ENCODE measurements at regions not wholly inside any gene's neighbourhood (a gene's known extent, or its start where the extent isn't known, plus 50 kb on each side); places are given as distances from the start of the nearest gene placed in this dataset.

- no peaks in the 10 kb centered on the region for H3K36me3 ChIP-seq (ENCODE audit: control insufficient read depth, insufficient read depth, low read length)
- H3K9ac ChIP-seq (ENCODE audit: low read depth, low read length), result no peak overlapping the region
- H3K23ac ChIP-seq (ENCODE audit: low read depth, low read length), result no peak overlapping the region
- H3K9me1 ChIP-seq (ENCODE audit: insufficient read depth, low read length), result no peaks in the 10 kb centered on the region
- H2AK9ac ChIP-seq (replicated peaks; ENCODE audit: low read depth, low read length, poor library complexity), result no peak overlapping the region
- H2BK5ac ChIP-seq (ENCODE audit: low read depth, low read length, poor library complexity, severe bottlenecking), result no peak overlapping the region
- no peak for TF ChIP-seq RFX5 (IDR thresholded peaks at IDR 0.05; ENCODE audit: low read depth, low read length)
- no peak for TF ChIP-seq RCOR1 (IDR thresholded peaks at IDR 0.05; ENCODE audit: insufficient replicate concordance, low read length)
- TF ChIP-seq BHLHE40 (IDR thresholded peaks at IDR 0.05; ENCODE audit: low read depth, low read length), result no peak
- no peak for TF ChIP-seq POLR2A (IDR thresholded peaks at IDR 0.05; ENCODE audit: low read depth, low read length)
- TF ChIP-seq CHD1 (IDR thresholded peaks at IDR 0.05; ENCODE audit: low read depth, low read length), result no peak
- no peak for TF ChIP-seq RAD21 (IDR thresholded peaks at IDR 0.05; ENCODE audit: low read length)
- no peak for TF ChIP-seq CEBPB (IDR thresholded peaks at IDR 0.05; ENCODE audit: low read depth, low read length)
- H3K79me1 ChIP-seq (ENCODE audit: low read depth in 1 of 2, low read length in 2 of 2), result no peaks in the 10 kb centered on the region
- H3K4me3 ChIP-seq (ENCODE audit: insufficient read depth, low read depth, low read length), result no peak overlapping the region
- no peak overlapping the region for H2BK15ac ChIP-seq (ENCODE audit: low read depth, low read length)
- H3K27ac ChIP-seq (ENCODE audit: insufficient read depth, low read length), result no peak overlapping the region
- POLR2A ChIA-PET (ENCODE audit: unreplicated experiment), result no interaction called here
- no peak overlapping the region for H3K18ac ChIP-seq (ENCODE audit: low read depth, low read length)
- H3K9me3 ChIP-seq (ENCODE audit: control insufficient read depth, insufficient read depth, low read length), result peaks cover 27% of the 10 kb centered on the region
- no peaks in the 10 kb centered on the region for H3K4me1 ChIP-seq (ENCODE audit: control insufficient read depth, insufficient read depth, low read length)
- intact Hi-C loops (cut with micrococcal nuclease) (no loop called here), in situ Hi-C loops (cut with MboI; ENCODE audit: low sequenced_read_pairs) (no loop called here), dilution Hi-C loops (cut with HindIII; ENCODE audit: low sequenced_read_pairs, unreplicated experiment) (no loop called here)
- BruUV-seq (replicated peaks), result no TSS peak
- no peak overlapping the region for H3K4me2 ChIP-seq (ENCODE audit: low read depth, low read length)
- H4K20me1 ChIP-seq (ENCODE audit: insufficient read depth, low read length), result no peaks in the 10 kb centered on the region
- H2BK120ac ChIP-seq (ENCODE audit: low read depth, low read length), result no peak overlapping the region
- H2BK20ac ChIP-seq (ENCODE audit: low read depth, low read length), result no peak overlapping the region
- ATAC-seq (ENCODE audit: low read depth) (no peak), DNase-seq (no peak)
- no CpG with 5 or more reads among the region's 2 CpGs for WGBS, 2 experiments (ENCODE audit: extremely low coverage in 2 of 2, insufficient read length in 1 of 2)
- no peak overlapping the region for H4K8ac ChIP-seq (ENCODE audit: low read depth in 2 of 2, low read length in 2 of 2)
- no peak overlapping the region for H2AFZ ChIP-seq (replicated peaks; ENCODE audit: low read length, poor library complexity)
- H4K5ac ChIP-seq (ENCODE audit: low read depth, low read length), result no peak overlapping the region
- no peak overlapping the region for H3K56ac ChIP-seq (ENCODE audit: extremely low read depth, insufficient read depth, low read length)
- H2AK5ac ChIP-seq (ENCODE audit: low read depth, low read length), result no peak overlapping the region
- no peak overlapping the region for H4K91ac ChIP-seq (ENCODE audit: insufficient read depth, low read depth, low read length)
- H3K27me3 ChIP-seq (ENCODE audit: control insufficient read depth, insufficient read depth, low read length), result no peaks in the 10 kb centered on the region
- H3K14ac ChIP-seq (replicated peaks; ENCODE audit: low read depth, low read length), result no peak overlapping the region
- CTCF ChIA-PET, result no interaction called here
- H3K4ac ChIP-seq (ENCODE audit: low read depth, low read length), result no peak overlapping the region
Measured at GRCh38 chr7:153390955-153391354, 631.4 kb downstream of the ACTR3B start.
